Neural crest cell (in vitro differentiated cells): ENCODE measurements at regions not wholly inside any gene's neighbourhood (a gene's known extent, or its start where the extent isn't known, plus 50 kb on each side); places are given as distances from the start of the nearest gene placed in this dataset.

ENCODE experiments used
- DNase-seq: peaks from one replicate; pipeline ENCODE4 v3.0.0; 2021; ENCODE audit warnings: low read depth, mixed read lengths, low spot score
- H3K27ac Mint-ChIP-seq: one replicate; pipeline ENCODE4 v1.8.0; 2021; ENCODE audit warnings: mild to moderate bottlenecking, mixed read lengths; ENCODE audit not compliant: unreplicated experiment
- H3K27me3 Mint-ChIP-seq: 2 replicates; pipeline ENCODE4 v1.8.0; 2021; ENCODE audit warnings: low read depth, mild to moderate bottlenecking, mixed read lengths
- H3K36me3 Mint-ChIP-seq: 2 replicates; pipeline ENCODE4 v1.8.0; 2021; ENCODE audit warnings: low read depth, mild to moderate bottlenecking, mixed read lengths
- H3K4me1 Mint-ChIP-seq: 2 replicates; pipeline ENCODE4 v1.8.0; 2021; ENCODE audit warnings: mixed read lengths
- H3K4me3 Mint-ChIP-seq: one replicate; pipeline ENCODE4 v1.8.0; 2021; ENCODE audit warnings: mild to moderate bottlenecking, mixed read lengths
- H3K9me3 Mint-ChIP-seq: 2 replicates; pipeline ENCODE4 v1.8.0; 2021; ENCODE audit warnings: mixed read lengths
- TF ChIP-seq, protein P1 (sequence below): fragments of 200-600 bp; sonication (generic); conservative IDR thresholded peaks from 2 replicates; pipeline ENCODE4 v1.5.0; 2021; ENCODE audit warnings: antibody characterized with exemption, mild to moderate bottlenecking

DNA sequence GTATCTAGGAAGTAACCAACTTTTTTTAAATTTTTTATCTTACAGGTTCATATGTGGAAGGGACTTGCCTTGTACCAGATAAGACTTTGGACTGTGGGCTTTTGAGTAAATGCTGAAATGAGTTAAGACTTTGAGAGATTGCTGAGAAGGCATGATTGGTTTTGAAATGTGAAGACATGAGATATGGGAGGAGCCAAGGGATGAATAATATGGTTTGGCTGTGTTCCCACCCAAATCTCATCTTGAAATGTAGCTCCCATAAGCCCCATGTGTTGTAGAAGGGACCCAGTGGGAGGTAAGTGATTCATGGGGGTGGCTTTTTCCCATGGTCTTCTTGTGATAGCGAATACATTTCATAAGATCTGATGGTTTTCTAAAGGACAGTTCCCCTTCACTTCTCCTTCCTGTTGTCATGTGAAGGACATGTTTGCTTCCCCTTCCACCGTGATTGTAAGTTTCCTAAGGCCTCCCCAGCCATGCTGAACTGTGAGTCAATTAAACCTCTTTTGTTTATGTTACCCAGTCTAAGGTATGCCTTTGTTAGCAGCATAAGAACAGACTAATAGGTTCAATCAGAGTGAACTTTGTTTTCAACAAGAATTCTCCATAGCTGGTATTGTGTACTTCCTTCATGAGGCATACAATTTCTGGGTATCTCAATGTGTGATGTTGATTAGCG, 535.6 kb upstream of the MEF2C start:
- peaks cover 9% of the 10 kb centered on the region for H3K9me3 Mint-ChIP-seq
- TF ChIP-seq, protein P1, sequence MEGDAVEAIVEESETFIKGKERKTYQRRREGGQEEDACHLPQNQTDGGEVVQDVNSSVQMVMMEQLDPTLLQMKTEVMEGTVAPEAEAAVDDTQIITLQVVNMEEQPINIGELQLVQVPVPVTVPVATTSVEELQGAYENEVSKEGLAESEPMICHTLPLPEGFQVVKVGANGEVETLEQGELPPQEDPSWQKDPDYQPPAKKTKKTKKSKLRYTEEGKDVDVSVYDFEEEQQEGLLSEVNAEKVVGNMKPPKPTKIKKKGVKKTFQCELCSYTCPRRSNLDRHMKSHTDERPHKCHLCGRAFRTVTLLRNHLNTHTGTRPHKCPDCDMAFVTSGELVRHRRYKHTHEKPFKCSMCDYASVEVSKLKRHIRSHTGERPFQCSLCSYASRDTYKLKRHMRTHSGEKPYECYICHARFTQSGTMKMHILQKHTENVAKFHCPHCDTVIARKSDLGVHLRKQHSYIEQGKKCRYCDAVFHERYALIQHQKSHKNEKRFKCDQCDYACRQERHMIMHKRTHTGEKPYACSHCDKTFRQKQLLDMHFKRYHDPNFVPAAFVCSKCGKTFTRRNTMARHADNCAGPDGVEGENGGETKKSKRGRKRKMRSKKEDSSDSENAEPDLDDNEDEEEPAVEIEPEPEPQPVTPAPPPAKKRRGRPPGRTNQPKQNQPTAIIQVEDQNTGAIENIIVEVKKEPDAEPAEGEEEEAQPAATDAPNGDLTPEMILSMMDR, result no peak
- H3K4me1 Mint-ChIP-seq, result peaks cover 6% of the 10 kb centered on the region
- H3K4me3 Mint-ChIP-seq, result no peak overlapping the region
- H3K27ac Mint-ChIP-seq, result no peak overlapping the region
- peaks cover 4% of the 10 kb centered on the region for H3K36me3 Mint-ChIP-seq
- no peak for DNase-seq
- H3K27me3 Mint-ChIP-seq, result no peaks in the 10 kb centered on the region

DNA sequence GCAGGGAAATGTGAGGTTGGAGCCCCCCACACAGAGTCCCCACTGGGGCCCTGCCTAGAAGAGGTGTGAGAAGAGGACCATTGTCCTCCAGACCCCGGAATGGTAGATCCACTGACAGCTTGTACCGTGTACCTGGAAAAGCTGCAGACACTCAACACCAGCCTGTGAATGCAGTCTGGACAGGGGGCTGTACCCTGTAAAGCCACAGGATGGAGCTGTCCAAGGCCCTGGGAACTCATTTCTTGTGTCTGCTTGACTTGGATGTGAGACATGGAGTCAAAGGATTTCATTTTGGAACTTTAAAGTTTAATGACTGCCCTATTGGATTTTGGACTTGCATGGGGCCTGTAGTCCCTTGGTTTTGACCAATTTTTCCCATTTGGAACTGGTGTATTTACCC, 535.0 kb upstream of the MEF2C start:
- Mint-ChIP-seq H3K9me3 (peaks cover 9% of the 10 kb centered on the region), H3K27ac (no peak overlapping the region), H3K4me1 (peaks cover 6% of the 10 kb centered on the region), H3K36me3 (peaks cover 3% of the 10 kb centered on the region), H3K4me3 (no peak overlapping the region), H3K27me3 (no peaks in the 10 kb centered on the region)
- TF ChIP-seq, protein P1, result no peak
- no peak for DNase-seq

DNA sequence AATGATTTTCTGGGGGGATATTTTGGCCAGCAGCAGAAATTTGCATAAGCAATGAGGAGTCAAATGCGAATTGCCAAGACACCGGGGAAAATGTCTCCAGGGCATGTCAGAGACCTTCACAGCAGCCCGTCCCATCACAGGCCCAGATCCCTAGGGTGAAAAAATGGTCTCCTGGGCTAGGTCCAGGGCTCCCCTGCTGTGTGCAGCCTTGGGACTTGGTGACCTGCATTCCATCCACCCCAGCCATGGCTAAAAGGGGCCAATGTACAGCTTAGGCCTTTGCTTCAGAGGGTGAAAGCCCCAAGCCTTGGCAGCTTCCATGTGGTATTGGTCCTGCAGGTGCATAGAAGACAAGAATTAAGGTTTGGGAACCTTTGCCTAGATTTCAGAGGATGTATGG, 534.5 kb upstream of the MEF2C start:
- Mint-ChIP-seq H3K27me3 (no peaks in the 10 kb centered on the region), H3K27ac (no peak overlapping the region)
- TF ChIP-seq, protein P1, result no peak

DNA sequence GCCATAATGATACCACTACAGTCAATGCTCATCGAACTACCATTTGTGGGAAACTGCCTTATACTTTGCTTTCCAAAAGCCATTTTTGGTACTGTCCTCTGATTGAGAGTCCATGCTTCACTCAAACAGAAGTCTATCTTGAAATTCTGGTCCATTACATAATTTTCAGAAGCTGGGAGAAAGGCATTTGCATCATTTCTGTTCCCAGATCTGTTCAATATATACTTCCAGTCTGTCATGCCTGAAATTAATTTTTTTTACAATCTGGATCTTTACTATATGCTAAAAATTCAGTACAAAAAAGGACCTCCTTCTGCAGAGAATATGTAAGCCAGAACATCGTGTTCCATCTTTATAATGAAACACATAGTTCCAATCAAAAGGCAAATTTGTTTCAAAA, 528.9 kb upstream of the MEF2C start:
- TF ChIP-seq, protein P1, result no peak
- Mint-ChIP-seq H3K36me3 (no peaks in the 10 kb centered on the region), H3K4me1 (no peaks in the 10 kb centered on the region), H3K27me3 (no peaks in the 10 kb centered on the region), H3K9me3 (peaks cover 2% of the 10 kb centered on the region), H3K27ac (no peak overlapping the region), H3K4me3 (no peak overlapping the region)
- DNase-seq, result no peak

More for the DNA sequence above, 534.5 kb upstream of the MEF2C start:
- H3K4me3 Mint-ChIP-seq, result no peak overlapping the region
- DNase-seq, result no peak
- peaks cover 6% of the 10 kb centered on the region for H3K4me1 Mint-ChIP-seq
- no peaks in the 10 kb centered on the region for H3K36me3 Mint-ChIP-seq
- peaks cover 10% of the 10 kb centered on the region for H3K9me3 Mint-ChIP-seq

DNA sequence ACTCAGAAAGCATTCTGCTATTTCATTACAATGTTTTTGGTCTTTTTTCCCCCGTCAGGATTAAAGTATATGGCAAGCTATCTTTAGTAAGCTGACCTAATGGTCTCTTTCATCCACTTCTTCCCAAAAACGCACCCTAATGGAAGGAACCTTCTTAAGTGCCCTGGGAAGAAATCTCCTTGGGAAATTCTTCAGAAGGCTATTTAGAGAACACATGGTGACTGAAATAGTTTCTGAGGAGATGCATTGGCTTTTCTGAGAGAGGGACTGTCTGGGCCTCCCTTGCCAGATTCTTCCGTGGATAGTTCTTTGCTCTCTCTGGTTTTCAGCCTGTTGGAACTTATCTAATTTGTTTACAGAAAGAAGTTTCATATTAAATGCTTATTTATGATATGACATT, 524.1 kb upstream of the MEF2C start:
- no peak overlapping the region for H3K27ac Mint-ChIP-seq
- no peak overlapping the region for H3K4me3 Mint-ChIP-seq
- no peaks in the 10 kb centered on the region for H3K4me1 Mint-ChIP-seq
- H3K9me3 Mint-ChIP-seq, result no peaks in the 10 kb centered on the region
- no peaks in the 10 kb centered on the region for H3K27me3 Mint-ChIP-seq
- H3K36me3 Mint-ChIP-seq, result no peaks in the 10 kb centered on the region
- no peak for DNase-seq
- TF ChIP-seq, protein P1, result no peak
